ENCODE measurements at regions not wholly inside any gene's neighbourhood (a gene's known extent, or its start where the extent isn't known, plus 50 kb on each side); places are given as distances from the start of the nearest gene placed in this dataset.

- no peak for DNase-seq
These were observed 137.8 kb downstream of the ENGASE start for GRCh38 chr17:79212149-79213087.

GRCh38 chr17:79211061-79211770, 136.6 kb downstream of the ENGASE start:
- no peak for DNase-seq

GRCh38 chr17:79210638-79211037, 136.0 kb downstream of the ENGASE start:
- no peak for DNase-seq

- DNase-seq: no peak
These were observed 133.3 kb downstream of the ENGASE start for GRCh38 chr17:79207960-79208359.

- no peak for DNase-seq
These were observed 131.1 kb downstream of the ENGASE start for GRCh38 chr17:79205688-79206205.

- no peak for DNase-seq
These were observed 129.6 kb downstream of the ENGASE start for GRCh38 chr17:79204261-79204660.

GRCh38 chr17:79203657-79204056, 129.0 kb downstream of the ENGASE start:
- DNase-seq: no peak

- no peak for DNase-seq
These were observed 128.4 kb downstream of the ENGASE start for GRCh38 chr17:79203016-79203415.

GRCh38 chr17:79202480-79202879, 127.9 kb downstream of the ENGASE start:
- DNase-seq: no peak

- DNase-seq: no peak
These were observed 127.1 kb downstream of the ENGASE start for GRCh38 chr17:79201536-79202227.

- DNase-seq: no peak
These were observed 126.5 kb downstream of the ENGASE start for GRCh38 chr17:79201119-79201518.

- no peak for DNase-seq
These were observed 122.3 kb downstream of the ENGASE start for GRCh38 chr17:79196913-79197312.

- DNase-seq: no peak
These were observed 118.1 kb downstream of the ENGASE start for GRCh38 chr17:79192503-79193351.

- DNase-seq: no peak
These were observed 116.8 kb downstream of the ENGASE start for GRCh38 chr17:79191270-79191934.

GRCh38 chr17:79189305-79189704, 114.7 kb downstream of the ENGASE start:
- no peak for DNase-seq

GRCh38 chr17:79188685-79189084, 114.1 kb downstream of the ENGASE start:
- DNase-seq: no peak

- DNase-seq: no peak
These were observed 113.4 kb downstream of the ENGASE start for GRCh38 chr17:79188048-79188447.

GRCh38 chr17:79187186-79187585, 112.6 kb downstream of the ENGASE start:
- DNase-seq: no peak

GRCh38 chr17:79186406-79186805, 111.8 kb downstream of the ENGASE start:
- no peak for DNase-seq

GRCh38 chr17:79185671-79186070, 111.0 kb downstream of the ENGASE start:
- DNase-seq: no peak

GRCh38 chr17:79184219-79184618, 109.6 kb downstream of the ENGASE start:
- DNase-seq: no peak
